Tibial nerve (tissue), 4 donors: ENCODE measurements at regions not wholly inside any gene's neighbourhood (a gene's known extent, or its start where the extent isn't known, plus 50 kb on each side); places are given as distances from the start of the nearest gene placed in this dataset.
"Not testable (repeated sequence)": the region's sequence is repeated elsewhere in the genome, so short reads cannot be mapped to it uniquely, and the experiment has no call there.

Experiments used
- DNase-seq, 2 donors: peaks; one replicate each; pipeline ENCODE4 v3.0.0-alpha.2; 2019; ENCODE audit warnings: low spot score in 2 of 2
- H3K27ac ChIP-seq, 4 donors: fragments of 200-600 bp; sonication (generic) in 3 of 4; one replicate each; pipeline ENCODE4 v1.5.1; 2017 to 2019; ENCODE audit warnings: mild to moderate bottlenecking in 1 of 4
- H3K27me3 ChIP-seq, 2 donors: fragments of 200-600 bp; sonication (generic) in 1 of 2; one replicate each; pipeline versions ENCODE4 v1.5.1 to v1.6.0; 2017 to 2019
- H3K36me3 ChIP-seq, 3 donors: fragments of 200-600 bp; sonication (generic); one replicate each; pipeline ENCODE4 v1.5.1; 2018 to 2019
- H3K4me1 ChIP-seq, 4 donors: fragments of 200-600 bp; sonication (generic) in 3 of 4; one replicate each; pipeline ENCODE4 v1.5.1; 2017 to 2019
- H3K4me3 ChIP-seq, 4 donors: fragments of 200-600 bp; sonication (generic) in 3 of 4; one replicate each; pipeline ENCODE4 v1.5.1; 2017 to 2019; ENCODE audit warnings: mild to moderate bottlenecking in 1 of 4, moderate library complexity in 1 of 4
- H3K9me3 ChIP-seq, 4 donors: fragments of 200-600 bp; sonication (generic) in 3 of 4; one replicate each; pipeline ENCODE4 v1.5.1; 2017 to 2019
- CTCF ChIP-seq, 5 experiments: fragments of 200-600 bp in 3 of 5; fragments of 450-650 bp in 2 of 5; sonication (generic) in 3 of 5; IDR thresholded peaks; one replicate each; pipeline ENCODE4 v1.5.1; 2016 to 2019; ENCODE audit warnings: antibody characterized with exemption in 5 of 5, mild to moderate bottlenecking in 3 of 5, moderate library complexity in 2 of 5
- EP300 ChIP-seq, 2 donors: sonication (generic); formaldehyde crosslinking; IDR thresholded peaks; one replicate each; pipeline ENCODE4 v1.6.1; 2017; ENCODE audit warnings: antibody characterized with exemption in 2 of 2, mild to moderate bottlenecking in 1 of 2
- POLR2A ChIP-seq, 2 donors: fragments of 450-650 bp; IDR thresholded peaks; one replicate each; pipeline ENCODE4 v1.6.1; 2017; ENCODE audit warnings: antibody characterized with exemption in 2 of 2, mild to moderate bottlenecking in 2 of 2, moderate library complexity in 2 of 2
- WGBS, 2 donors: methylation state at CpG; one replicate each; pipeline ENCODE4 v1.1.5; 2018; 5-methylcytosine and 5-hydroxymethylcytosine counted together

GRCh38 chr6:125453516-125453915 lies 151.7 kb upstream of the HDDC2 start:
- H3K27ac ChIP-seq: no peak overlapping the region
- TF ChIP-seq EP300 (IDR thresholded peaks at IDR 0.05) (no peak), CTCF (IDR thresholded peaks at IDR 0.05) (no peak), POLR2A (IDR thresholded peaks at IDR 0.05) (no peak)
- no peak for DNase-seq
- no peaks in the 10 kb centered on the region for H3K4me1 ChIP-seq
- WGBS, 2 donors: 69 to 77% methylated on average over 4 of the region's 4 CpGs
- no peaks in the 10 kb centered on the region for H3K36me3 ChIP-seq
- H3K9me3 ChIP-seq: peaks cover 0 to 32% (median 0%) of the 10 kb centered on the region in 4 donors
- H3K27me3 ChIP-seq: no peaks in the 10 kb centered on the region
- no peak overlapping the region for H3K4me3 ChIP-seq

- Histone ChIP-seq H3K4me1 (no peaks in the 10 kb centered on the region), H3K36me3 (no peaks in the 10 kb centered on the region), H3K4me3 (no peak overlapping the region), H3K27me3 (no peaks in the 10 kb centered on the region), H3K27ac (no peak overlapping the region), H3K9me3 (peaks cover 0 to 25% (median 0%) of the 10 kb centered on the region in 4 donors)
- TF ChIP-seq CTCF (IDR thresholded peaks at IDR 0.05) (no peak), EP300 (IDR thresholded peaks at IDR 0.05) (no peak), POLR2A (IDR thresholded peaks at IDR 0.05) (no peak)
- DNase-seq: no peak
- WGBS, 2 donors: 67 to 75% methylated on average over 1 of the region's 1 CpG
Measured at GRCh38 chr6:125454351-125454750, 152.6 kb upstream of the HDDC2 start.

GRCh38 chr6:125458493-125458892 lies 156.7 kb upstream of the HDDC2 start:
- DNase-seq, H3K36me3 ChIP-seq, H3K27me3 ChIP-seq, H3K27ac ChIP-seq, H3K4me3 ChIP-seq, H3K4me1 ChIP-seq: not testable (repeated sequence)
- 95 to 100% methylated on average over 1 of the region's 1 CpG for WGBS, 2 donors
- H3K9me3 ChIP-seq: peaks cover 0 to 15% (median 0%) of the 10 kb centered on the region in 4 donors

- WGBS, 2 donors: 88 to 100% methylated on average over 1 of the region's 1 CpG
- H3K4me3 ChIP-seq, H3K27me3 ChIP-seq, H3K27ac ChIP-seq, H3K9me3 ChIP-seq, DNase-seq, H3K36me3 ChIP-seq, H3K4me1 ChIP-seq: not testable (repeated sequence)
Measured at GRCh38 chr6:125465332-125465731, 163.6 kb upstream of the HDDC2 start.

GRCh38 chr6:125469915-125470314 lies 168.1 kb upstream of the HDDC2 start:
- Histone ChIP-seq H3K36me3 (no peaks in the 10 kb centered on the region), H3K27me3 (no peaks in the 10 kb centered on the region), H3K4me1 (no peaks in the 10 kb centered on the region), H3K27ac (no peak overlapping the region), H3K9me3 (no peaks in the 10 kb centered on the region), H3K4me3 (no peak overlapping the region)
- WGBS, 2 donors: 70 to 77% methylated on average over 3 of the region's 3 CpGs
- DNase-seq: no peak
- TF ChIP-seq POLR2A (IDR thresholded peaks at IDR 0.05) (no peak), CTCF (IDR thresholded peaks at IDR 0.05) (no peak)

GRCh38 chr6:125471667-125472066 lies 169.9 kb upstream of the HDDC2 start:
- no peaks in the 10 kb centered on the region for H3K9me3 ChIP-seq
- no peaks in the 10 kb centered on the region for H3K36me3 ChIP-seq
- no peaks in the 10 kb centered on the region for H3K27me3 ChIP-seq
- DNase-seq: no peak
- no peak overlapping the region for H3K27ac ChIP-seq
- TF ChIP-seq EP300 (IDR thresholded peaks at IDR 0.05) (no peak), POLR2A (IDR thresholded peaks at IDR 0.05) (no peak), CTCF (IDR thresholded peaks at IDR 0.05) (no peak)
- H3K4me3 ChIP-seq: no peak overlapping the region
- H3K4me1 ChIP-seq: no peaks in the 10 kb centered on the region
- WGBS, 2 donors: 78 to 88% methylated on average over 1 of the region's 1 CpG
